Activated CD8-positive, alpha-beta memory T cell treated with anti-CD3 and anti-CD28 coated beads for 24 hours (primary cell): ENCODE measurements at regions not wholly inside any gene's neighbourhood (a gene's known extent, or its start where the extent isn't known, plus 50 kb on each side); places are given as distances from the start of the nearest gene placed in this dataset.
"Not testable (repeated sequence)": the region's sequence is repeated elsewhere in the genome, so short reads cannot be mapped to it uniquely, and the experiment has no call there.

Experiments used
- DNase-seq: peaks from one replicate; pipeline ENCODE4 v3.0.0-alpha.2; 2020

- DNase-seq = no peak
Measured at GRCh38 chr16:13554643-13555042, 365.3 kb upstream of the ERCC4 start.

GRCh38 chr16:13557418-13557817 lies 362.5 kb upstream of the ERCC4 start:
- DNase-seq = no peak

- no peak for DNase-seq
Measured at GRCh38 chr16:13558752-13559151, 361.2 kb upstream of the ERCC4 start.

- no peak for DNase-seq
Measured at GRCh38 chr16:13559624-13560023, 360.3 kb upstream of the ERCC4 start.

- no peak for DNase-seq
Measured at GRCh38 chr16:13560151-13560550, 359.8 kb upstream of the ERCC4 start.

GRCh38 chr16:13561291-13562070 lies 358.5 kb upstream of the ERCC4 start:
- DNase-seq = no peak

- DNase-seq = no peak
Measured at GRCh38 chr16:13568803-13569202, 351.2 kb upstream of the ERCC4 start.

GRCh38 chr16:13569986-13570385 lies 350.0 kb upstream of the ERCC4 start:
- no peak for DNase-seq

GRCh38 chr16:13571036-13571435 lies 348.9 kb upstream of the ERCC4 start:
- DNase-seq = no peak

GRCh38 chr16:13573903-13574302 lies 346.1 kb upstream of the ERCC4 start:
- no peak for DNase-seq

GRCh38 chr16:13586051-13586450 lies 333.9 kb upstream of the ERCC4 start:
- DNase-seq = no peak

GRCh38 chr16:13587181-13587580 lies 332.8 kb upstream of the ERCC4 start:
- DNase-seq = no peak

- DNase-seq = no peak
Measured at GRCh38 chr16:13594823-13595222, 325.1 kb upstream of the ERCC4 start.

- DNase-seq = no peak
Measured at GRCh38 chr16:13606804-13607203, 313.1 kb upstream of the ERCC4 start.

- DNase-seq = no peak
Measured at GRCh38 chr16:13607289-13607688, 312.7 kb upstream of the ERCC4 start.

- no peak for DNase-seq
Measured at GRCh38 chr16:13611596-13611995, 308.4 kb upstream of the ERCC4 start.

GRCh38 chr16:13612623-13613022 lies 307.3 kb upstream of the ERCC4 start:
- no peak for DNase-seq

- DNase-seq = no peak
Measured at GRCh38 chr16:13613165-13613564, 306.8 kb upstream of the ERCC4 start.

- DNase-seq = no peak
Measured at GRCh38 chr16:13621639-13622038, 298.3 kb upstream of the ERCC4 start.

- no peak for DNase-seq
Measured at GRCh38 chr16:13628156-13628555, 291.8 kb upstream of the ERCC4 start.

- DNase-seq = no peak
Measured at GRCh38 chr16:13629704-13630103, 290.2 kb upstream of the ERCC4 start.

GRCh38 chr16:13630374-13630773 lies 289.6 kb upstream of the ERCC4 start:
- DNase-seq = no peak

GRCh38 chr16:13631213-13631767 lies 288.7 kb upstream of the ERCC4 start:
- no peak for DNase-seq

- no peak for DNase-seq
Measured at GRCh38 chr16:13631916-13632315, 288.0 kb upstream of the ERCC4 start.

- not testable (repeated sequence) for DNase-seq
Measured at GRCh38 chr16:13632504-13632903, 287.4 kb upstream of the ERCC4 start.
